GM18517 (cell line): ENCODE measurements at regions not wholly inside any gene's neighbourhood (a gene's known extent, or its start where the extent isn't known, plus 50 kb on each side); places are given as distances from the start of the nearest gene placed in this dataset.

Experiments used
- ATAC-seq: cut with Tn5 transposase; IDR thresholded peaks from one replicate; pipeline ENCODE4 v1.9.1; 2021; ENCODE audit warnings: mild to moderate bottlenecking, moderate library complexity; ENCODE audit not compliant: unreplicated experiment

DNA sequence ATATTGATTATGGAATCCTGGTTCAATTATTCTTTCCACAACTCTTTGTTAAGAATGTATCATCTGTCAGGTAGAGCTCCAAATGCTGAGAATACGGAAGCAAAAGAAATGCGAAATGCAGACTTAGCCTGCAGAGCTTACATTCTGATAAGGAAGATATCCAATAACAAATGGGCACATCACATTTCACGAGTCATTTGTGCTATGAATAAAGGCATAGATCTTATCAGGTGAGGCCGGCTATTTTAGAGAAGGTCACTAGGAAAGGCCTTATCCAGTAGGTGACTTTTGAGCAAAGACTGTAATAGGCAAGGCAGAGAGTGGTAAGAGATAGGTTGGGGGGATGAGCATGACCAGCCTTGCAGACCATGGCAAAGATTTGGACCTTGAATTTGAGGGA, 174.3 kb upstream of the SERPINE2 start:
- ATAC-seq = no peak

DNA sequence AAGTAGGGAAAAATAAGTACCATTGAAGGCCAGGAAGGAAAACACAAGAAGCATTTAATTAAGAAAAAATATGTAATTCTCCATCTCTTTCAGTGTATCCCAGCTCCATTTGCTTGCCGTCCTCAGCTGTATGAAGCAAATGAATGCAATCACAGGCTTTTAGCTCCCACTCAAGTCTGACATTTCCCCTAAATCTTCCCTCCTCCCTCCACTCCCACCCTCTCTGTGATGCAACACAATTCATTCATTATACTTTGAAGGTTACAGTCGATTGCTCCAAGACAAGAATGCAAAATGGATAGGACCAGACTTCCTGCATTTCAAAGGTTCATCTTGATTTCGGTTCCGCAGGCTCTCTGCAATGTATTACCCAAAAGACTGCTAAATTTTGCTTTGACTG, 172.7 kb upstream of the SERPINE2 start:
- ATAC-seq = no peak

DNA sequence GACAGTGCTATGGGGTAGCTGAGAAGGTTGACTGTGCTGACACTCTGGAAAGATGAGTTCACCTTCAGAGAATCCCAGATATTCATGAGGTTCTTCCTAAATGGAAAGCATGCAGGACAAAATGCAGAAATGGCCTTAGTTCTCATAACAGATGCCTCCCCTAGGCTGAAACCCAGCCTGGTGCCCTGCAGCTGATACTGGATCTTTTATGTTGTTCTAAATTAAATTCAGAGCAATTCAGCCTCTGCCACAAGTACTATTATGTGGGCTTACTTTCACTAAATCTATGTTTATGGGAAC, 172.0 kb upstream of the SERPINE2 start:
- no peak for ATAC-seq

- ATAC-seq = no peak
These were observed 171.4 kb upstream of the SERPINE2 start for GRCh38 chr2:224210286-224211180.

DNA sequence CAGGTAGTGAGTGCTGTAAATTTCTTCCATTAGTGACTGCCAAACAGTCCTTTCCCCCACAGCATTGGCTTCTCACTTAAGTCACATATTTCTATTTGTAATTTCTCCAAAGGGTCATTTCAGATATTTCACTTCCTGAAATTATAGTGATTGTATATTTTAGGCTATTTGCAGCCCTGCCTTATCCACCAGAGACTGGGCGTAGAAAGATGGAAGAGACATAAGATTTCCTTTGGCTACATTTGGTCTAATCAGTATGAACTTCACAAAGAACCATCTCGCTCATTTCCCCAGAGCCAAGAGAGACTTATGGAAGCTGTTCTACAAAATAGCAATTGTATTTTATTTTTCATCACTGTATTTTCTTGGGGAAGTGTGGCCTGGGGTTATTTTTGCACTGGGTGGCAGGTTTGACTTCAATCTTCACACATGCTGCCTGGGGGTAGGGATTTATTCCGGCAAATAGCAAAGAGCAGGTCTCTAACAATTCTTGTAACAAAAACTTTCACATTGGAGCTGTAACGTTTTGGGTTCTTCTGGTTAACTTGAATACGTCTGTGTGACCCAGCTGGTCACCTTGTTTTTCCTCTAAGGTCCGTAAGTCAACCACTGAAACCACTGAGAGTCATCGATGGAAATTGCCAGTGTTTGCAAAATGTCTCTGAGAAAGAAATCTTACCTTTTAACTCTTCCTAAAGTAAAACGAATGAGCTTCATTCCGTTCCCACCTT, 170.6 kb upstream of the SERPINE2 start:
- no peak for ATAC-seq

DNA sequence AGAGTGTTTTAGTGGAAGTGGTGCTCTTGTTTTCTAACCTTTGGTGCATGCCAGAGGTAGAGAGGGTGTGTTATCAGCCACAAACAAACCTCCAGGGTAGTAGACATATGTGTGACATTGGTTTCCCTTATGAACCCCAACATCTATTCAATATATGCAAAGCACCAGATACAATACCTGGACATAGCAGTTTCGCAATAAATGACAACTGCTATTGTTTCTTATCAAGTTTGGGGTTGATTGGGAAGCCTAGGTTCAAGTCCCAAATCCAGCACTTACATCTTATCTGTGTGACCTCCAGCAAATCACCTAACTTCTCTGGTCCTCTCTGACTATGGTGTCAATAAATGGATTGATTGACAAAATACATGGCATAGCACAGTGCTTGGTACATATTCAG, 169.4 kb upstream of the SERPINE2 start:
- ATAC-seq = no peak

DNA sequence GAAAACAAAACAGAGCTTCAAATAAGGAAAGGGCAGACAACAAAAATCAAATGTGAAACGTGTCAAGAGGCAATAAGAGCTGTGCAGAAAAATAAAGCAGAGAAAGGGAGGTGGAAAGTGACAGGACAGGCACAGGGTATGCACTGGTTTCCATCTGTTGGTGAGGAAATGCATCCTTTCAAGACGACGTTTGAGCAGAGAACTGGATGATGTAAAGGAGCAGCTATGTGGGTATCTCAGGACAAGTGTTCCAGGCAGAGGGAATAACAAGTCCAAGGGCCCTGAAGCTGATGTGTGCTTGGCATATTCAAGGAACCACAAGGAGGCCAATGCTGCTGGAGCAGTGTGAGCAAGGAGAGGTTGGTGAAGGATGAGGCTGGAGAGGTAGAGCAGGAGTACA, 168.9 kb upstream of the SERPINE2 start:
- ATAC-seq = no peak

DNA sequence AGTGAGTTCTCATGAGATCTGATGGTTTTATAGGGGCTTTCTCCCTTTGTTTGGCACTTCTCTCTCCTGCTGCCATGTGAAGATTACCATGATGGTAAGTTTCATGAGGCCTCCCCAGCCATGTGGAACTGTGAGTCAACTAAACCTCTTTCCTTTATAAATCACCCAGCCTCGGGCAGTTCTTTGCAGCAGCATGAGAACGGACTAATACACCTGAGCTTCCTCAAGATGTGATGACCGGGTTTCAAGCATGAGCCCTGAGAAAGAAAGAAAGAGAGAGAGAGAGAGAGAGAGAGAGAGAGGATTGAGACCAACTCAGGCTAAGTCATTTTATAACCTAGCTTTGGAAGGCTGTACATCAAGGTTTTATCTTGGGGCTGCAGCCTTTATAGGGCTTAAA, 167.7 kb upstream of the SERPINE2 start:
- ATAC-seq = no peak

GRCh38 chr2:224202281-224202865, 163.3 kb upstream of the SERPINE2 start:
- no peak for ATAC-seq

DNA sequence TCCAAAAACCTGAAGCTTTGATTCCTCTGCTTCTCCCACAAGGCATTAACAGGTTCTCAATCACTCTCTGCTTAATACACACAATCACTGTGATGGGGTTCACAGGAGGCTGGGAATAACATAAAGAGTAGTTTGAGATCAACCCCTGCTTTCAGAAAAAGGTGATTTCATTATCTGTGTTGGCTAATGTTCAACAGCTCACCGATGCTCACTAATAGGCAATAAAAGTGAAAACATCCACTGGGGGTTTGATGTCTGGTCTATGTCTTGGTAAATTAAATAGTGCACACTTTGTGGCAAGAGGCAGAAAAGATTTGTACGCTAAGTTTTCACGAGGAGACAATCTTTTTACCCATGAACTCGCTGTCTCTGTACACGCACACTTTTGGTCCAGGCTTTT, 159.3 kb upstream of the SERPINE2 start:
- ATAC-seq = no peak

DNA sequence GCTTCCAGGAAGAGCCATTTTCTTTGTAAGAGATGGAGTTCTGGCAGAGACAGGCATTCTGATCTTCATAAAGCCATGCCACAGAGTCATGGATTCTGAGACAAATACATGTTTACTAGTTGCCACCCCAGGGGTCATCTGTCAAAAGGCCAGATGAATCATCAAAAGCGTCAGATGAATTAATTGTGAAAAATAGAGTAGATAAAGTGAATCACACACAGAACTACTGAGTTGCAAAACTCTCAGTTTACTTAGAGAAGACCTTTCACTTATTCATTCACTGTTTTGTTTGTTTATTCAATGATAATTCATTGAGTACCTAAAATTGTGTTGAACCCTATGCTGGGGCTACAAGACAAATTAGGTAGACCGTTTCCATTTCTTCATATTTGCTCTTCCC, 157.7 kb upstream of the SERPINE2 start:
- ATAC-seq = no peak

DNA sequence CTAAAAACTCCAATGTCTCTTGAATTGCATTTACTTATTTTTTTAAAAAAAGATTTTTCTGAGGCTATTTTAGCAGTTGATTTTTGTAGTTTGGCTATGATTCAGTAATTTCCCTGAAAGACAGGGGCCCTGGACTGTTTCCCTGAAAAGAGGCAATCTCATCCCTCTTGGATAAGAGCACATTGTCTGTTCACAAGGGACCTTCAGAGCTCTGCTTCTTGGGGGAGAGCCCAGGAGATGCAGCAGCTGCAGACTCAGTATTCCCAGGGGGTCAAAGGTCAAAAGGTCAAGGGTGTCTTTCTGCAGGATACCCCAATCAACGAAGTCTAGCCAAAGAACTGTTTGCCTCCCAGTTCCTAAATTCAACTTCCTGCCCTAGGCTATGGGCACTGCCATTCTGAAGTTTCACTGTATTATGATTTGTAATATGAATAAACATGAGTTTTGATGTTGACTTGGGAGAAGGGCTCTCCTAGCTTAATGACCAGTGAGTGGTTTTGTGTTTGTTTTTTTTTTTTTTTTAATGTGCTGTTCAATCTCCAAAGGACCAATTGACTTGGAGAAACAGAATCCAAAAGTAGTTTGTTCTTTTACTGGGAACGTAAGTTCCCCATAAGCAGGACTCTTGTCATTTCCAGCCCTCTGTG, 157.0 kb upstream of the SERPINE2 start:
- ATAC-seq = no peak

- ATAC-seq = no peak
These were observed 155.1 kb upstream of the SERPINE2 start for GRCh38 chr2:224194161-224194560.

DNA sequence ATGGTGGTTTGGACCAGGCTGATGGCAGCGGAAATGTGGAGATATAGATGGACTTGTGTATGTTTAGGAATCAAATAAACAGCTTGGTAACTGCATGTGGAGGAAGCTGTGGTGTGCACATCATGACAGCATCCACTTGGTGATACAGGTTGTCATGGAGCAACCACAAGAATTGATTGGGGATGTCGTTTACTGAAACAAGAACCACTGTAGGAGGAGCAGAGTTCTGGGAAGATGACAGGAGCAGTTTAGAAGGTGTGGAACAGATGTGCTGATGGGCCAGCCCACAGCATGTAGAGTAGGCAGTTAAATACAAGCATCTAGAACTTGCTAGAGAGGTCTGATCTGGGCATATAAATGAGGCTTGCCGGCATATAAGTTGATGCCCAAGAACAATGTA, 152.4 kb upstream of the SERPINE2 start:
- ATAC-seq = no peak

GRCh38 chr2:224190936-224191270, 151.8 kb upstream of the SERPINE2 start:
- no peak for ATAC-seq

GRCh38 chr2:224190234-224190935, 151.3 kb upstream of the SERPINE2 start:
- no peak for ATAC-seq

- ATAC-seq = no peak
These were observed 148.1 kb upstream of the SERPINE2 start for GRCh38 chr2:224187220-224187619.

DNA sequence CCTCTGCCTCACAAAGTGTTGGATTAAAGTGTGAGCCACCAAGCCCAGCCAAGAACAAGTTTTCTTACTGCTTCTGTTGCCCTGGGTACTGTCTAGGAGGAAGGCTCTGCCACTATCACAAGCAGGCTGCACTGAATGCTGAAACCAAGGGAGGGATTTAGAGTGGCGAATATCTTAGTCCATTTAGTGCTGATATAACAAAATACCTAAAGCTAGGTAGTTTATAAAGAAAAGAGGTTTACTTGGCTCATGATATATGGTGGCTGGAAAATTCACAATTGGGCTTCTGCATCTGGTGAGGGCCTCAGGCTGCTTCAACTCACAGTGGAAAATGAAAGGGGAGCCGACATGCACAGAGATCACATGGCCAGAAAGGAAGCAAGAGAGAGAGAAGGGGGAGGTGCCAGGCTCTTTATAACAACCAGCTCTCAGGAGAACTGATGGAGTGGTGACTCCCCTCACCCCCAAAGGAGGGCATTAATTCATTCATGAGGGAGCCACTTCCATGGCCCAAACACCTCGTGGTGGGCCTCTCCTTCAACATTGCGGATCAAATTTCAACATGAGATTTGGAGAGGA, 146.0 kb upstream of the SERPINE2 start:
- no peak for ATAC-seq

GRCh38 chr2:224183086-224183485, 144.0 kb upstream of the SERPINE2 start:
- no peak for ATAC-seq

DNA sequence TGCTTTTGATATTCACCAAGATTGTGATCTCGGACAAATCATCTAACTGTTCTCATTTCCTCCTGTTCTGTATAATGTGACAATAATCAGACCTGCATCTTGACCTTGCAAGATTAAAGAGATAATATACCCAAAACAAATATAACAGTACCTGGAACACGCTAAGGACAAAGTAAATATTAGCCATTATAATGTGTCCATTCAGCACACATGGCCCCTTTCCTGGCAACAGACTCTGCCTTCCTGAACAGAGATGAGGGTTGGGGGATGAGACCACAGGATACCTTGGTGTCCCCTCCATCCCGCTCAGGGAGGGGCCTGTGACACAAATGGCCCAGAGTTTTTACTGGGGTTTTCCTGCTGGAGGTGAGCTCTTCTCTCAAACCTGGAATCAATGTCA, 143.4 kb upstream of the SERPINE2 start:
- ATAC-seq = no peak
